SK-N-SH (cell line): ENCODE measurements at regions not wholly inside any gene's neighbourhood (a gene's known extent, or its start where the extent isn't known, plus 50 kb on each side); places are given as distances from the start of the nearest gene placed in this dataset.

ENCODE experiments used
- EP300 ChIP-seq, 2 experiments: IDR thresholded peaks; 2 replicates each; pipeline versions ENCODE4 v1.4.0 to v1.6.1; 2012; ENCODE audit warnings: borderline replicate concordance in 1 of 2, low read depth in 1 of 2, low read length in 1 of 2
- GABPA ChIP-seq: IDR thresholded peaks from 2 replicates; pipeline ENCODE4 v1.4.0; 2012; ENCODE audit warnings: low read depth, mild to moderate bottlenecking
- GATA2 ChIP-seq: sonication (generic); formaldehyde crosslinking; IDR thresholded peaks from 2 replicates; pipeline ENCODE4 v1.5.0; 2020; ENCODE audit warnings: mild to moderate bottlenecking, missing genetic modification reagents
- POLR2AphosphoS5 ChIP-seq: IDR thresholded peaks from 2 replicates; pipeline ENCODE4 v1.6.1; 2012; ENCODE audit warnings: low read depth, low read length
- RCOR1 ChIP-seq: fragments of 150-350 bp; IDR thresholded peaks from 2 replicates; pipeline ENCODE4 v1.6.1; 2017; ENCODE audit warnings: antibody characterized with exemption, low read length
- SIN3A ChIP-seq: IDR thresholded peaks from 2 replicates; pipeline ENCODE4 v1.6.1; 2012; ENCODE audit warnings: low read depth, mild to moderate bottlenecking, low read length, moderate library complexity, borderline replicate concordance
- TAF1 ChIP-seq: IDR thresholded peaks from 2 replicates; pipeline ENCODE4 v1.6.1; 2012; ENCODE audit warnings: low read depth, mild to moderate bottlenecking, low read length, moderate library complexity, borderline replicate concordance
- TF ChIP-seq, protein P1 (sequence below): IDR thresholded peaks from 2 replicates; pipeline ENCODE4 v1.6.1; 2012; ENCODE audit warnings: mild to moderate bottlenecking, low read depth, low read length, moderate library complexity
- TF ChIP-seq, protein P2 (sequence below): IDR thresholded peaks from 2 replicates; pipeline ENCODE4 v1.4.0; 2012; ENCODE audit warnings: low read depth
- TF ChIP-seq, protein P3 (sequence below): fragments of 200-600 bp; sonication (generic); IDR thresholded peaks from 2 replicates; pipeline ENCODE4 v1.6.1; 2017; ENCODE audit warnings: antibody characterized with exemption, mild to moderate bottlenecking, moderate library complexity

DNA sequence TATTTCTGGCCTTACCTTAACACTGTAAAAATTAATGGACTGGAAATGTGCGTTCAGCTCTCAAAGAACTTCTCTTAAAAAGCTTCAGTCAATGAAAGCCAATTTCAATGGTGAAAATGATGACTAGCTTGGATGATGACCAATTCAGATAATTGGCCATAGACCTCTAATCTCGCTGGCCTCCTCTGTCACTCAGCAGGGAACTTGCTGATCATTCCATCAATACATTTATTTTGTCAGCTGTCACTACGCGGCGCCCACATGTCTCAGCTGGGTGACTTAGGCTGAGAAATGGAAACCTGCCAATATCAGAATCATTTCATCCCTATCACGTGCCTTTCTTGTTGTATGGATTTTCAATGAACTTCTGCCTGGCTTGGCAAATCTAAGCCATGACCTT, 673.0 kb upstream of the AUTS2 start:
- TF ChIP-seq, protein P1, sequence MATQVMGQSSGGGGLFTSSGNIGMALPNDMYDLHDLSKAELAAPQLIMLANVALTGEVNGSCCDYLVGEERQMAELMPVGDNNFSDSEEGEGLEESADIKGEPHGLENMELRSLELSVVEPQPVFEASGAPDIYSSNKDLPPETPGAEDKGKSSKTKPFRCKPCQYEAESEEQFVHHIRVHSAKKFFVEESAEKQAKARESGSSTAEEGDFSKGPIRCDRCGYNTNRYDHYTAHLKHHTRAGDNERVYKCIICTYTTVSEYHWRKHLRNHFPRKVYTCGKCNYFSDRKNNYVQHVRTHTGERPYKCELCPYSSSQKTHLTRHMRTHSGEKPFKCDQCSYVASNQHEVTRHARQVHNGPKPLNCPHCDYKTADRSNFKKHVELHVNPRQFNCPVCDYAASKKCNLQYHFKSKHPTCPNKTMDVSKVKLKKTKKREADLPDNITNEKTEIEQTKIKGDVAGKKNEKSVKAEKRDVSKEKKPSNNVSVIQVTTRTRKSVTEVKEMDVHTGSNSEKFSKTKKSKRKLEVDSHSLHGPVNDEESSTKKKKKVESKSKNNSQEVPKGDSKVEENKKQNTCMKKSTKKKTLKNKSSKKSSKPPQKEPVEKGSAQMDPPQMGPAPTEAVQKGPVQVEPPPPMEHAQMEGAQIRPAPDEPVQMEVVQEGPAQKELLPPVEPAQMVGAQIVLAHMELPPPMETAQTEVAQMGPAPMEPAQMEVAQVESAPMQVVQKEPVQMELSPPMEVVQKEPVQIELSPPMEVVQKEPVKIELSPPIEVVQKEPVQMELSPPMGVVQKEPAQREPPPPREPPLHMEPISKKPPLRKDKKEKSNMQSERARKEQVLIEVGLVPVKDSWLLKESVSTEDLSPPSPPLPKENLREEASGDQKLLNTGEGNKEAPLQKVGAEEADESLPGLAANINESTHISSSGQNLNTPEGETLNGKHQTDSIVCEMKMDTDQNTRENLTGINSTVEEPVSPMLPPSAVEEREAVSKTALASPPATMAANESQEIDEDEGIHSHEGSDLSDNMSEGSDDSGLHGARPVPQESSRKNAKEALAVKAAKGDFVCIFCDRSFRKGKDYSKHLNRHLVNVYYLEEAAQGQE: no peak
- TF ChIP-seq GABPA: no peak
- TF ChIP-seq, protein P2, sequence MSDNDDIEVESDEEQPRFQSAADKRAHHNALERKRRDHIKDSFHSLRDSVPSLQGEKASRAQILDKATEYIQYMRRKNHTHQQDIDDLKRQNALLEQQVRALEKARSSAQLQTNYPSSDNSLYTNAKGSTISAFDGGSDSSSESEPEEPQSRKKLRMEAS: no peak
- TF ChIP-seq SIN3A: no peak
- TF ChIP-seq TAF1: no peak
- TF ChIP-seq POLR2AphosphoS5: no peak
- TF ChIP-seq, protein P3, sequence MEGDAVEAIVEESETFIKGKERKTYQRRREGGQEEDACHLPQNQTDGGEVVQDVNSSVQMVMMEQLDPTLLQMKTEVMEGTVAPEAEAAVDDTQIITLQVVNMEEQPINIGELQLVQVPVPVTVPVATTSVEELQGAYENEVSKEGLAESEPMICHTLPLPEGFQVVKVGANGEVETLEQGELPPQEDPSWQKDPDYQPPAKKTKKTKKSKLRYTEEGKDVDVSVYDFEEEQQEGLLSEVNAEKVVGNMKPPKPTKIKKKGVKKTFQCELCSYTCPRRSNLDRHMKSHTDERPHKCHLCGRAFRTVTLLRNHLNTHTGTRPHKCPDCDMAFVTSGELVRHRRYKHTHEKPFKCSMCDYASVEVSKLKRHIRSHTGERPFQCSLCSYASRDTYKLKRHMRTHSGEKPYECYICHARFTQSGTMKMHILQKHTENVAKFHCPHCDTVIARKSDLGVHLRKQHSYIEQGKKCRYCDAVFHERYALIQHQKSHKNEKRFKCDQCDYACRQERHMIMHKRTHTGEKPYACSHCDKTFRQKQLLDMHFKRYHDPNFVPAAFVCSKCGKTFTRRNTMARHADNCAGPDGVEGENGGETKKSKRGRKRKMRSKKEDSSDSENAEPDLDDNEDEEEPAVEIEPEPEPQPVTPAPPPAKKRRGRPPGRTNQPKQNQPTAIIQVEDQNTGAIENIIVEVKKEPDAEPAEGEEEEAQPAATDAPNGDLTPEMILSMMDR: no peak
- TF ChIP-seq RCOR1: no peak
- no peak for TF ChIP-seq EP300 (IDR thresholded peaks at IDR 0.05; ENCODE audit: borderline replicate concordance in 1 of 2, low read depth in 1 of 2, low read length in 1 of 2)
- TF ChIP-seq GATA2 (CRISPR knock-in tag): no peak
